OCI-LY7 (cell line): ENCODE measurements at regions not wholly inside any gene's neighbourhood (a gene's known extent, or its start where the extent isn't known, plus 50 kb on each side); places are given as distances from the start of the nearest gene placed in this dataset.

Source experiments
- BruUV-seq: library from RNA; stranded (reverse); fragments of 400-500 nt; replicated peaks from 2 replicates; lab custom pipeline; 2021; lab: Mats Ljungman, UMichigan
- CTCF ChIA-PET: fragments of 300-600 bp; sonication (Branson Sonifier 250); formaldehyde crosslinking; loops from one replicate; lab custom pipeline; 2022; ENCODE audit warnings: antibody characterized with exemption; ENCODE audit not compliant: unreplicated experiment; lab: Charles Lee
- POLR2A ChIA-PET: fragments of 300-600 bp; sonication (Branson Sonifier 250); formaldehyde crosslinking; loops from one replicate; lab custom pipeline; 2022; ENCODE audit warnings: antibody characterized with exemption; lab: Charles Lee
- DNase-seq: peaks from one replicate; pipeline ENCODE4 v3.0.0-alpha.2; 2015; ENCODE audit warnings: low spot score
- H2AFZ ChIP-seq: fragments of 200-600 bp; sonication (generic), shearing (Covaris generic); 2 replicates; pipeline ENCODE4 v1.6.1; 2014; ENCODE audit warnings: mild to moderate bottlenecking, antibody characterized with exemption, low read length, moderate library complexity
- H3K27ac ChIP-seq: fragments of 200-600 bp; sonication (generic); 2 replicates; pipeline ENCODE4 v1.5.1; 2014; ENCODE audit warnings: mixed run types, low read depth, mild to moderate bottlenecking, moderate library complexity, low read length, inconsistent platforms; ENCODE audit not compliant: poor library complexity, severe bottlenecking
- H3K36me3 ChIP-seq: fragments of 200-600 bp; sonication (generic); 2 replicates; pipeline ENCODE4 v1.6.1; 2014; ENCODE audit warnings: mild to moderate bottlenecking, antibody characterized with exemption, low read length, moderate library complexity, mixed read lengths; ENCODE audit not compliant: insufficient read depth
- H3K4me1 ChIP-seq: fragments of 200-600 bp; sonication (generic); 2 replicates; pipeline ENCODE4 v1.5.1; 2014; ENCODE audit warnings: mild to moderate bottlenecking, low read length; ENCODE audit not compliant: insufficient read depth, poor library complexity, severe bottlenecking
- H3K4me2 ChIP-seq: fragments of 200-600 bp; sonication (generic); 2 replicates; pipeline ENCODE4 v1.6.1; 2014; ENCODE audit warnings: mild to moderate bottlenecking, low read length
- H3K4me3 ChIP-seq: fragments of 200-600 bp; sonication (generic); 2 replicates; pipeline ENCODE4 v1.5.1; 2014; ENCODE audit warnings: mild to moderate bottlenecking, low read depth, low read length; ENCODE audit not compliant: poor library complexity, severe bottlenecking
- H3K79me2 ChIP-seq: fragments of 200-600 bp; sonication (generic); 2 replicates; pipeline ENCODE4 v1.6.1; 2016; ENCODE audit warnings: low read depth, mild to moderate bottlenecking, low read length, moderate library complexity, mixed read lengths; ENCODE audit not compliant: insufficient read depth
- H3K9me2 ChIP-seq: fragments of 200-600 bp; sonication (generic); 2 replicates; pipeline ENCODE4 v1.6.1; 2016; ENCODE audit warnings: mild to moderate bottlenecking, low read length, mixed read lengths; ENCODE audit not compliant: insufficient read depth
- H3K9me3 ChIP-seq: fragments of 200-600 bp; sonication (generic); 2 replicates; pipeline ENCODE4 v1.6.1; 2014; ENCODE audit warnings: mild to moderate bottlenecking, mixed run types, low read length, mixed read lengths
- H4K20me1 ChIP-seq: fragments of 200-600 bp; sonication (generic); 2 replicates; pipeline ENCODE4 v1.6.1; 2014; ENCODE audit warnings: mild to moderate bottlenecking, antibody characterized with exemption, low read length, moderate library complexity, mixed read lengths; ENCODE audit not compliant: insufficient read depth
- CTCF ChIP-seq: fragments of 200-600 bp; sonication (generic); conservative IDR thresholded peaks from 2 replicates; pipeline ENCODE4 v1.5.1; 2014; ENCODE audit warnings: mild to moderate bottlenecking, antibody characterized with exemption, low read length, moderate library complexity, mixed read lengths
- EZH2phosphoT487 ChIP-seq: fragments of 200-600 bp; sonication (generic); IDR thresholded peaks from 2 replicates; pipeline ENCODE4 v1.6.1; 2018; ENCODE audit warnings: low read depth, borderline replicate concordance, mild to moderate bottlenecking, mixed run types, antibody characterized with exemption, low read length, moderate library complexity, mixed read lengths
- intact Hi-C: fragments of 100-400 bp; cut with micrococcal nuclease; formaldehyde crosslinking; loops from one replicate; pipeline ENCODE4 v1.10.0; 2022; ENCODE audit not compliant: unreplicated experiment

GRCh38 chr4:129641179-129641578 lies 545.2 kb downstream of the C4orf33 start:
- Histone ChIP-seq H3K27ac (no peak overlapping the region), H3K4me1 (no peaks in the 10 kb centered on the region), H2AFZ (no peak overlapping the region), H3K4me3 (no peak overlapping the region), H3K9me3 (no peaks in the 10 kb centered on the region), H3K79me2 (no peaks in the 10 kb centered on the region), H3K36me3 (no peaks in the 10 kb centered on the region), H3K4me2 (no peak overlapping the region), H3K9me2 (no peaks in the 10 kb centered on the region), H4K20me1 (no peaks in the 10 kb centered on the region)
- no peak for TF ChIP-seq EZH2phosphoT487
- peak; percentile 89 for TF ChIP-seq CTCF
- CTCF ChIA-PET: interaction anchor here (1.6 kb wide), 1 partner anchor 279 kb away, joined by 5 read pairs; no protein-coding TSS in a partner anchor
- POLR2A ChIA-PET: no interaction called here
- no TSS peak for BruUV-seq
- intact Hi-C loops: loop anchor here (1.0 kb wide), 1 partner anchor 279 kb away; no protein-coding TSS in a partner anchor
- DNase-seq: peak; percentile 49

GRCh38 chr4:129645461-129645860 lies 549.5 kb downstream of the C4orf33 start:
- CTCF ChIA-PET: no interaction called here
- no peaks in the 10 kb centered on the region for H3K9me2 ChIP-seq
- intact Hi-C loops: no loop called here

More at GRCh38 chr4:129645461-129645860, 549.5 kb downstream of the C4orf33 start:
- H3K4me2 ChIP-seq: no peak overlapping the region
- H3K79me2 ChIP-seq: no peaks in the 10 kb centered on the region
- no peak overlapping the region for H2AFZ ChIP-seq
- no peaks in the 10 kb centered on the region for H3K9me3 ChIP-seq
- no peaks in the 10 kb centered on the region for H4K20me1 ChIP-seq
- POLR2A ChIA-PET: no interaction called here
- TF ChIP-seq EZH2phosphoT487 (no peak), CTCF (no peak)
- no peak overlapping the region for H3K27ac ChIP-seq
- H3K4me1 ChIP-seq: no peaks in the 10 kb centered on the region
- DNase-seq: no peak
- no TSS peak for BruUV-seq
- H3K36me3 ChIP-seq: no peaks in the 10 kb centered on the region
- no peak overlapping the region for H3K4me3 ChIP-seq
